Astrocyte of the cerebellum (primary cell): ENCODE measurements at regions not wholly inside any gene's neighbourhood (a gene's known extent, or its start where the extent isn't known, plus 50 kb on each side); places are given as distances from the start of the nearest gene placed in this dataset.

Experiments
- DNase-seq: peaks from one replicate; pipeline ENCODE4 v3.0.0-alpha.2; 2011; ENCODE audit warnings: low read depth
- H3K4me3 ChIP-seq: 2 replicates; pipeline ENCODE4 v1.5.1; 2011; ENCODE audit warnings: mild to moderate bottlenecking, low read depth, low read length, moderate library complexity
- in situ Hi-C: cut with HindIII; loops from 2 replicates; pipeline ENCODE4 v1.10.0; 2017; ENCODE audit warnings: low sequenced_read_pairs
- TF ChIP-seq, protein P1 (sequence below): IDR thresholded peaks from 2 replicates; pipeline ENCODE4 v1.5.1; 2012; ENCODE audit warnings: low read length, low read depth, moderate library complexity, mild to moderate bottlenecking; ENCODE audit errors: missing control alignments

DNA sequence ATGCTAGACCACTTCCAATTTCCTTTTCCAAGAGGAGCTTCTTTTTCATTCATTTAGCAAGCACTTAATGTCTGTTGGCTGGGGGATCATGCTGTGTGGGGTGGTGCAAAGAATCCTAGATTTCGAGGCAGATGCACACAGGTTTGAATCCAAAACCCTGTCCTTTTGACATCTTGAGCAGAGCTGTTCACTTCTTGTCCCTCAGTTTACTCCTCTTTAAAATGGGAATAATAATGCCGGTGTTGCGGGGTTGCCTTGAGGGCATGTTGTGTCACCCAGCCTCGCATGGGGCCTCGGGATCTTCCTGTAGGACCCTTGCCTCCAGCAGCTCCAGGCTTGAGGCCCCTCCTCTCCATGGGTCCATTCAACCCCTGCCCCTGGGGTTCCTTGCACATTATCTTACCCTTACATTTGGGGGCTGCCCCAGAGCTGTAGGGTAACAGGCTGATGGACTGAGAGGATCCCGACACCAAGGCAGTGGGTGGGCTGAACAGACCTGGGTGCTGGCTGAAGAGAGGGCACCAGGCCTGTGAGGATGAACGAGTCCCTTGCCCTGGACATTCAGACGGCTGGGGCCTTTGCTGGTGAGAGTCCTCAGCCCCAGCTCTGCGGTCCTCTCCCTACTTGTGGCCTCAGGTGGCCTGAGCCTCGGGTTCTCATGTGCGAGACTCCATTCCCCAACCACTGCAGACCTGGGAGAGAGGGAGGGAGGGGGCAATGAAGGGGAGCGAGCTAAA is 145.8 kb downstream of the BARX1 start:
- in situ Hi-C loops = no loop called here
- H3K4me3 ChIP-seq = no peak overlapping the region
- TF ChIP-seq, protein P1, sequence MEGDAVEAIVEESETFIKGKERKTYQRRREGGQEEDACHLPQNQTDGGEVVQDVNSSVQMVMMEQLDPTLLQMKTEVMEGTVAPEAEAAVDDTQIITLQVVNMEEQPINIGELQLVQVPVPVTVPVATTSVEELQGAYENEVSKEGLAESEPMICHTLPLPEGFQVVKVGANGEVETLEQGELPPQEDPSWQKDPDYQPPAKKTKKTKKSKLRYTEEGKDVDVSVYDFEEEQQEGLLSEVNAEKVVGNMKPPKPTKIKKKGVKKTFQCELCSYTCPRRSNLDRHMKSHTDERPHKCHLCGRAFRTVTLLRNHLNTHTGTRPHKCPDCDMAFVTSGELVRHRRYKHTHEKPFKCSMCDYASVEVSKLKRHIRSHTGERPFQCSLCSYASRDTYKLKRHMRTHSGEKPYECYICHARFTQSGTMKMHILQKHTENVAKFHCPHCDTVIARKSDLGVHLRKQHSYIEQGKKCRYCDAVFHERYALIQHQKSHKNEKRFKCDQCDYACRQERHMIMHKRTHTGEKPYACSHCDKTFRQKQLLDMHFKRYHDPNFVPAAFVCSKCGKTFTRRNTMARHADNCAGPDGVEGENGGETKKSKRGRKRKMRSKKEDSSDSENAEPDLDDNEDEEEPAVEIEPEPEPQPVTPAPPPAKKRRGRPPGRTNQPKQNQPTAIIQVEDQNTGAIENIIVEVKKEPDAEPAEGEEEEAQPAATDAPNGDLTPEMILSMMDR = no peak
- no peak for DNase-seq

DNA sequence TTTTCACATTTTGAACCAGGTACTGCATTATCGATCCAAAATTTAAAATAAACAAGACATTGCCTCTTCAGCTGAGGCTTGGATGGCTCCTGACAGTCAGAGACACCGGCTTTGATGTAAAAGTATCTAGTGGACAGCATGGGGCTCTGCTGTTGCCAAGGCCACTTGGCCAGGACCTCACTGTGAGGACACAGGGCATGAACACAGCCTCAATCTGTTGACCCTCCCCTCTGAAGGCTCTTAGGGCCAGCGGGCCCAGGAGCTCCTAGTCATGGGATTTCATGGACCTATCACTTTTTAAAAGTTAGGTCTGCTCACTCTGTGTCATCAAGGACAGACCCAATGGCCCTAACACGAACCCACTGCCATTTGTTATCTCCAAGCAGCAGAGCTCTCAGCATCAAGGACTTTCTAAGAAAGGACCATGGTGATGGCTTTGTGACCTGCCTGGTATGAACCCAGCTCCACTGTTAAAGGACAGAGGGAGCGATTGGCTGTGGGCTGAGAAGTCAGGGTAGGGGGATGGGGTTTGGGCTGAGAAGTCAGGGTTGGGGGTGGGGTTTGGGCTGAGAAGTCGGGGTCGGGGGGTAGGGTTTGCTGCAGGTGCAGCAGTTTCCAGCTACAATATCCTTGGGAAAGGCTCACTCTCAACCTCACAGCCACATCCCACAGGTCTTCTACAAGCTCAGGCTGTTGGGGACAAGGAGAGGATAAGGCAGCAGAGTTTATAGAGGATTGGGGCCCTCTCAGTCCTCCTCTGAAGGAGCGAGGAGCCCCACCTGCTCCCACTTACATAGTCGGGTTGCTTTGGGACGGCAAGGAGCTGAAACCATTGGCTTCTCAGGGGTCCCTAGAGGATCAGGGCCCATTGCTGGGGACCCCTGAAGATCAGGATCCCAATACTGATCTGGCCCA is 146.8 kb downstream of the BARX1 start:
- in situ Hi-C loops = no loop called here
- no peak for DNase-seq
- no peak overlapping the region for H3K4me3 ChIP-seq
- TF ChIP-seq, protein P1 = no peak

- DNase-seq = no peak
- in situ Hi-C loops = no loop called here
- no peak overlapping the region for H3K4me3 ChIP-seq
These were observed 147.7 kb downstream of the BARX1 start for GRCh38 chr9:93807166-93808074.

GRCh38 chr9:93801581-93802284 is 153.4 kb downstream of the BARX1 start:
- in situ Hi-C loops = no loop called here
- TF ChIP-seq, protein P1 = no peak
- no peak for DNase-seq
- no peak overlapping the region for H3K4me3 ChIP-seq

More at GRCh38 chr9:93807166-93808074, 147.7 kb downstream of the BARX1 start:
- TF ChIP-seq, protein P1 = no peak

DNA sequence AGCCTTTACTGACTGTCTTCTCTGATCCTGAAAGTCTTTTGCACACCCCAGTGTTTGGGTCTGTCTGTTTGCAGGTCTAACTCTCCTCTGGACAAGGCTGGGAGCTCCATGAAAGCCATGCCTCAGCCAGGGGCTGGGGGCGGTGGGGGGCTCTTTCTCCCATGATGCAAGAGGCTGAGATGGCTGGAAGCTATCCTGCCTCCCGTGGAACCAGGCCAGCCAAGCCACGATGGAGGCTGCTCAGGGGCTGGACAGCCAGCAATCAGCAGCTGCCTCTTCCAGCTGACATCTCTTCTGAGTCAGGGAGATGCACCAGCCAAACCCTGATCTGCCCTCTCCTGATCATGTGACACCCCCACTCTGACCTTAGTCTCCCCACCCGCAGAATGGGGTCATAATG is 154.0 kb downstream of the BARX1 start:
- DNase-seq = no peak
- in situ Hi-C loops = no loop called here
- H3K4me3 ChIP-seq = no peak overlapping the region
- TF ChIP-seq, protein P1 = no peak

DNA sequence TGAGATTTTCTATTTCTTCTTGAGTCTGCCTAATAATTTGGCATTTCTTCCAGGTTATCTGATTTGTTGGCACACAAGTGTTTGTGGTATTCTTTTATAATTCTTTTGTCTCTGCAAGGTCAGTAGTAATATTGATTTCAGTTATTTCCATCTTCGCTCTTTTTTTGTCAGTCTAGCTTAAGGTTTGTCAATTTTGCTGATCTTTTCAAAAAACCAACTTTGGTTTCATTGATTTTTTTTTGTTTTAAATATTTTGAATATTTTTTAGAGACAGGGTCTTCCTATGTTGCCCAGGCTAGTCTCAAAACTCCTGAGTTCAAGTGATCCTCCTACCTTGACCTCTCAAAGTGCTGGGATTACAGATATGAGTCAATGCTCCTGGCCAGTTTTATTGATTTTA is 162.8 kb downstream of the BARX1 start:
- in situ Hi-C loops = no loop called here
- no peak overlapping the region for H3K4me3 ChIP-seq
- DNase-seq = no peak
- TF ChIP-seq, protein P1 = no peak
